Panc1 (cell line): ENCODE measurements at regions not wholly inside any gene's neighbourhood (a gene's known extent, or its start where the extent isn't known, plus 50 kb on each side); places are given as distances from the start of the nearest gene placed in this dataset.

Source experiments
- ATAC-seq: fragments of 200-7000 bp; cut with Tn5 transposase; 2 replicates; pipeline ENCODE4 v1.9.1; 2020; ENCODE audit warnings: mild to moderate bottlenecking, moderate library complexity
- BruUV-seq: library from RNA; stranded (reverse); fragments of 400-500 nt; replicated peaks from 2 replicates; lab custom pipeline; 2021; lab: Mats Ljungman, UMichigan
- CTCF ChIA-PET: fragments of 300-600 bp; sonication (Branson Sonifier 250); formaldehyde crosslinking; loops from one replicate; lab custom pipeline; 2022; ENCODE audit warnings: antibody characterized with exemption; lab: Charles Lee
- POLR2A ChIA-PET: fragments of 300-600 bp; sonication (Branson Sonifier 250); formaldehyde crosslinking; loops from one replicate; lab custom pipeline; 2022; ENCODE audit warnings: antibody characterized with exemption; lab: Charles Lee
- DNase-seq: peaks from one replicate; pipeline ENCODE4 v3.0.0-alpha.2; 2010; ENCODE audit warnings: low read depth, low spot score
- H3K27ac ChIP-seq: 2 replicates; pipeline ENCODE4 v1.5.1; 2011; ENCODE audit warnings: mild to moderate bottlenecking, low read length, inconsistent platforms
- H3K27me3 ChIP-seq: fragments of 200-500 bp; sonication (Bioruptor generic); 2 replicates; pipeline ENCODE4 v1.6.0; 2014; ENCODE audit warnings: low read length, inconsistent platforms; ENCODE audit not compliant: control insufficient read depth, insufficient read depth
- H3K36me3 ChIP-seq: fragments of 200-500 bp; sonication (Bioruptor generic); 2 replicates; pipeline ENCODE4 v1.5.1; 2014; ENCODE audit warnings: inconsistent platforms, mild to moderate bottlenecking, low read length, moderate library complexity; ENCODE audit not compliant: control insufficient read depth, insufficient read depth
- H3K4me1 ChIP-seq: 2 replicates; pipeline ENCODE4 v1.5.1; 2011; ENCODE audit warnings: inconsistent platforms, mild to moderate bottlenecking, low read length, moderate library complexity; ENCODE audit not compliant: control insufficient read depth, insufficient read depth
- H3K4me3 ChIP-seq, 2 experiments: 2 replicates each; pipeline ENCODE4 v1.5.1; 2011 to 2012; ENCODE audit warnings: low read depth in 2 of 2, low read length in 2 of 2, mild to moderate bottlenecking in 2 of 2, inconsistent platforms in 1 of 2, moderate library complexity in 1 of 2
- H3K9me3 ChIP-seq: fragments of 200-500 bp; sonication (Bioruptor generic); 2 replicates; pipeline ENCODE4 v1.5.1; 2014; ENCODE audit warnings: low read depth, mild to moderate bottlenecking, inconsistent platforms, low read length, moderate library complexity; ENCODE audit not compliant: control insufficient read depth, insufficient read depth
- POLR2AphosphoS5 ChIP-seq: IDR thresholded peaks from 2 replicates; pipeline ENCODE4 v1.6.1; 2012; ENCODE audit warnings: mild to moderate bottlenecking, low read depth, low read length, moderate library complexity
- REST ChIP-seq, 2 experiments: IDR thresholded peaks; 2 replicates each; pipeline ENCODE4 v1.6.1; 2011 to 2012; ENCODE audit warnings: low read depth in 2 of 2, control low read depth in 1 of 2, low read length in 1 of 2, mild to moderate bottlenecking in 1 of 2, moderate library complexity in 1 of 2; ENCODE audit not compliant: insufficient read depth in 1 of 2
- SIN3A ChIP-seq: IDR thresholded peaks from 2 replicates; pipeline ENCODE4 v1.6.1; 2012; ENCODE audit warnings: low read depth, mild to moderate bottlenecking, low read length, moderate library complexity, borderline replicate concordance; ENCODE audit not compliant: insufficient read depth
- TCF7L2 ChIP-seq: IDR thresholded peaks from 2 replicates; pipeline ENCODE4 v1.6.1; 2011; ENCODE audit warnings: mild to moderate bottlenecking, low read depth, low read length, inconsistent platforms
- in situ Hi-C: cut with HindIII; loops from 2 replicates; pipeline ENCODE4 v1.10.0; 2016; ENCODE audit warnings: low sequenced_read_pairs, low pct_unique_long_range_greater_than_20kb
- intact Hi-C: fragments of 100-400 bp; cut with micrococcal nuclease; formaldehyde crosslinking; loops from one replicate; pipeline ENCODE4 v1.10.0; 2022; ENCODE audit not compliant: unreplicated experiment
- TF ChIP-seq, protein P1 (sequence below): fragments of 450-650 bp; IDR thresholded peaks from 2 replicates; pipeline ENCODE4 v1.5.1; 2017; ENCODE audit warnings: mild to moderate bottlenecking

- Histone ChIP-seq H3K27me3 (no peaks in the 10 kb centered on the region), H3K27ac (no peak overlapping the region), H3K36me3 (no peaks in the 10 kb centered on the region), H3K4me1 (no peaks in the 10 kb centered on the region), H3K4me3 (no peak overlapping the region), H3K9me3 (no peaks in the 10 kb centered on the region)
- ATAC-seq = no peak
- intact Hi-C loops (no loop called here), in situ Hi-C loops (no loop called here)
- no peak for DNase-seq
- TF ChIP-seq REST (IDR thresholded peaks at IDR 0.05; ENCODE audit: insufficient read depth in 1 of 2, low read depth in 2 of 2, low read length in 1 of 2) (no peak), POLR2AphosphoS5 (no peak), SIN3A (no peak), TCF7L2 (no peak)
- TF ChIP-seq, protein P1, sequence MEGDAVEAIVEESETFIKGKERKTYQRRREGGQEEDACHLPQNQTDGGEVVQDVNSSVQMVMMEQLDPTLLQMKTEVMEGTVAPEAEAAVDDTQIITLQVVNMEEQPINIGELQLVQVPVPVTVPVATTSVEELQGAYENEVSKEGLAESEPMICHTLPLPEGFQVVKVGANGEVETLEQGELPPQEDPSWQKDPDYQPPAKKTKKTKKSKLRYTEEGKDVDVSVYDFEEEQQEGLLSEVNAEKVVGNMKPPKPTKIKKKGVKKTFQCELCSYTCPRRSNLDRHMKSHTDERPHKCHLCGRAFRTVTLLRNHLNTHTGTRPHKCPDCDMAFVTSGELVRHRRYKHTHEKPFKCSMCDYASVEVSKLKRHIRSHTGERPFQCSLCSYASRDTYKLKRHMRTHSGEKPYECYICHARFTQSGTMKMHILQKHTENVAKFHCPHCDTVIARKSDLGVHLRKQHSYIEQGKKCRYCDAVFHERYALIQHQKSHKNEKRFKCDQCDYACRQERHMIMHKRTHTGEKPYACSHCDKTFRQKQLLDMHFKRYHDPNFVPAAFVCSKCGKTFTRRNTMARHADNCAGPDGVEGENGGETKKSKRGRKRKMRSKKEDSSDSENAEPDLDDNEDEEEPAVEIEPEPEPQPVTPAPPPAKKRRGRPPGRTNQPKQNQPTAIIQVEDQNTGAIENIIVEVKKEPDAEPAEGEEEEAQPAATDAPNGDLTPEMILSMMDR = no peak
- ChIA-PET POLR2A (interaction anchor here (0.8 kb wide), 1 partner anchor 613 kb away, joined by 13 read pairs; no protein-coding TSS in a partner anchor), CTCF (no interaction called here)
- BruUV-seq = no TSS peak
Observed at GRCh38 chr9:90175257-90175656, 467.4 kb downstream of the DIRAS2 start.

GRCh38 chr9:90175865-90176264, 466.8 kb downstream of the DIRAS2 start:
- Histone ChIP-seq H3K36me3 (no peaks in the 10 kb centered on the region), H3K27ac (no peak overlapping the region), H3K4me1 (no peaks in the 10 kb centered on the region), H3K9me3 (no peaks in the 10 kb centered on the region), H3K4me3 (no peak overlapping the region), H3K27me3 (no peaks in the 10 kb centered on the region)
- ChIA-PET POLR2A (no interaction called here), CTCF (no interaction called here)
- TF ChIP-seq REST (IDR thresholded peaks at IDR 0.05; ENCODE audit: insufficient read depth in 1 of 2, low read depth in 2 of 2, low read length in 1 of 2) (no peak), TCF7L2 (no peak), POLR2AphosphoS5 (no peak), SIN3A (no peak)
- TF ChIP-seq, protein P1 = no peak
- intact Hi-C loops = no loop called here
- no TSS peak for BruUV-seq
- in situ Hi-C loops = no loop called here
- ATAC-seq (no peak), DNase-seq (no peak)
